ENCODE measurements at regions not wholly inside any gene's neighbourhood (a gene's known extent, or its start where the extent isn't known, plus 50 kb on each side); places are given as distances from the start of the nearest gene placed in this dataset.

- H3K4me3 ChIP-seq, result no peak overlapping the region
- TF ChIP-seq TCFL5 (CRISPR knock-in tag; conservative IDR thresholded peaks at IDR 0.05) (no peak), CTCFL (IDR thresholded peaks at IDR 0.05; ENCODE audit: borderline replicate concordance, insufficient read depth, low read depth, low read length, poor library complexity, severe bottlenecking) (no peak), HDAC8 (tag; IDR thresholded peaks at IDR 0.05) (no peak), RBM15 (IDR thresholded peaks at IDR 0.05; ENCODE audit: insufficient read depth, low read length) (no peak), MITF (IDR thresholded peaks at IDR 0.05) (no peak), ZBTB9 (CRISPR knock-in tag; IDR thresholded peaks at IDR 0.05) (no peak), NR2F6 (CRISPR knock-in tag; IDR thresholded peaks at IDR 0.05) (no peak)
- POLR2A ChIA-PET, result no interaction called here
- CTCF ChIA-PET (ENCODE audit: low intra/inter-chr PET ratio), result no interaction called here
- no peaks in the 10 kb centered on the region for H3K4me1 ChIP-seq (replicated peaks in 1 of 2; ENCODE audit: control insufficient read depth in 2 of 2, insufficient read depth in 2 of 2, low read length in 2 of 2)
- H2AFZ ChIP-seq (ENCODE audit: low read depth, low read length), result no peak overlapping the region
- H3K9ac ChIP-seq (ENCODE audit: insufficient read depth in 1 of 2, low read depth in 2 of 2, low read length in 2 of 2), result no peak overlapping the region
- 0 out of 2 replicates have a peak, but pooled peaks cover 1% of the 10 kb centered on the region for H3K9me3 ChIP-seq (replicated peaks; ENCODE audit: control insufficient read depth, insufficient read depth, low read depth, low read length)
- intact Hi-C loops (cut with micrococcal nuclease) (no loop called here), in situ Hi-C loops (cut with MboI) (no loop called here)
- no peak for ATAC-seq
- no peaks in the 10 kb centered on the region for H3K9me1 ChIP-seq (ENCODE audit: control insufficient read depth, insufficient read depth, low read length)
- no TSS peak for BruUV-seq (replicated peaks)
- H3K36me3 ChIP-seq (ENCODE audit: control insufficient read depth, insufficient read depth, low read length), result no peaks in the 10 kb centered on the region
- no peaks in the 10 kb centered on the region for H3K27me3 ChIP-seq (ENCODE audit: control insufficient read depth in 2 of 2, insufficient read depth in 2 of 2, low read length in 2 of 2)
- no peak for DNase-seq (ENCODE audit: extremely low read depth in 1 of 4, low spot score in 3 of 4)
- no peaks in the 10 kb centered on the region for H4K20me1 ChIP-seq (replicated peaks; ENCODE audit: control insufficient read depth, insufficient read depth, low read length)
- FAIRE-seq, result no peak
- no peaks in the 10 kb centered on the region for H3K79me2 ChIP-seq (ENCODE audit: control insufficient read depth, insufficient read depth, low read length)
- H3K27ac ChIP-seq (ENCODE audit: extremely low read depth, low read depth, low read length), result no peak overlapping the region
- H3K4me2 ChIP-seq (ENCODE audit: insufficient read depth, low read length), result no peak overlapping the region
These were observed 286.5 kb upstream of the E2F7 start for GRCh38 chr12:77351860-77352259.
